KMS-11 (cell line): ENCODE measurements at regions not wholly inside any gene's neighbourhood (a gene's known extent, or its start where the extent isn't known, plus 50 kb on each side); places are given as distances from the start of the nearest gene placed in this dataset.

Source experiments
- H2AFZ ChIP-seq: fragments of 200-600 bp; sonication (generic); 2 replicates; pipeline ENCODE4 v1.6.1; 2016; ENCODE audit warnings: antibody characterized with exemption, mixed run types, low read depth
- H3K27ac ChIP-seq: fragments of 200-600 bp; sonication (generic); 2 replicates; pipeline ENCODE4 v1.6.1; 2016; ENCODE audit warnings: mild to moderate bottlenecking, mixed run types
- H3K27me3 ChIP-seq: fragments of 200-600 bp; sonication (generic); 2 replicates; pipeline ENCODE4 v1.6.1; 2017; ENCODE audit warnings: mild to moderate bottlenecking, low read depth, mixed run types, moderate library complexity; ENCODE audit not compliant: insufficient read depth
- H3K36me3 ChIP-seq: fragments of 200-600 bp; sonication (generic); 2 replicates; pipeline ENCODE4 v1.6.1; 2017; ENCODE audit warnings: mild to moderate bottlenecking, mixed run types; ENCODE audit not compliant: insufficient read depth
- H3K4me1 ChIP-seq: fragments of 200-600 bp; sonication (generic); 2 replicates; pipeline ENCODE4 v1.6.1; 2016; ENCODE audit warnings: mild to moderate bottlenecking, low read depth, mixed run types; ENCODE audit not compliant: poor library complexity, severe bottlenecking
- H3K4me2 ChIP-seq: fragments of 200-600 bp; sonication (generic); 2 replicates; pipeline ENCODE4 v1.7.0; 2016; ENCODE audit warnings: mild to moderate bottlenecking, mixed run types
- H3K4me3 ChIP-seq: fragments of 200-600 bp; sonication (generic); IDR thresholded peaks from 2 replicates; pipeline ENCODE4 v1.6.1; 2017; ENCODE audit warnings: low read depth, low read length, mixed read lengths; ENCODE audit not compliant: insufficient read depth
- H3K79me2 ChIP-seq: fragments of 200-600 bp; sonication (generic); 2 replicates; pipeline ENCODE4 v1.6.1; 2016; ENCODE audit warnings: low read depth, mixed run types; ENCODE audit not compliant: insufficient read depth
- H3K9ac ChIP-seq: fragments of 200-600 bp; sonication (generic); 2 replicates; pipeline ENCODE4 v1.6.1; 2016; ENCODE audit warnings: mild to moderate bottlenecking, mixed run types
- H4K20me1 ChIP-seq: fragments of 200-600 bp; sonication (generic); 2 replicates; pipeline ENCODE4 v1.6.1; 2016; ENCODE audit warnings: mild to moderate bottlenecking, mixed run types; ENCODE audit not compliant: insufficient read depth
- CTCF ChIP-seq: fragments of 200-600 bp; sonication (generic); conservative IDR thresholded peaks from 2 replicates; pipeline ENCODE4 v1.6.1; 2017; ENCODE audit warnings: low read depth, mild to moderate bottlenecking, antibody characterized with exemption, low read length, moderate library complexity, mixed read lengths

DNA sequence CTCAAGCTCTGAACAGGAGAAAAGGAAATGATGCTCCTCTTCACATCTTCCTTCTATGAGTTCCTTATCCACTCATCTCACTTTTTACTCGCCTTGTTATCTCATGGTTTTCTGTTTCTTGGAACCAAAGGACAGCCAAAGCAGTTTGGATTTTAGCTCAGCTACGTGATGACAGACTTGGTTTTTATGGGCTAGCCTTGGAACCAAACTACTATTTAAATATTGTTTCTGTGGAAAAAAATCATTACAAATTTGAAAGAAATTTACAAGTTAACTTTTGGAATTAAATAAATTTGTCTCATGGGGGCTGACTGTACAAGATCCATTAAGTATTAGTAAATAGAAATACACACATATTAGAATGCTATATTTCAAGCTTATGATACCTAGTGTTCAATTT, 727.8 kb upstream of the FANCL start:
- H3K27ac ChIP-seq = no peak overlapping the region
- H3K9ac ChIP-seq = no peak overlapping the region
- no peaks in the 10 kb centered on the region for H3K4me1 ChIP-seq
- H4K20me1 ChIP-seq = no peaks in the 10 kb centered on the region
- no peak overlapping the region for H3K4me2 ChIP-seq
- H3K4me3 ChIP-seq = no peak overlapping the region
- H2AFZ ChIP-seq = no peak overlapping the region
- no peaks in the 10 kb centered on the region for H3K27me3 ChIP-seq
- H3K79me2 ChIP-seq = no peaks in the 10 kb centered on the region
- H3K36me3 ChIP-seq = no peaks in the 10 kb centered on the region
- TF ChIP-seq CTCF = no peak

GRCh38 chr2:58967736-58968135, 726.6 kb upstream of the FANCL start:
- no peak overlapping the region for H2AFZ ChIP-seq
- no peak for TF ChIP-seq CTCF
- no peak overlapping the region for H3K27ac ChIP-seq

GRCh38 chr2:58965602-58966001, 724.5 kb upstream of the FANCL start:
- H3K4me2 ChIP-seq = no peak overlapping the region
- H3K4me1 ChIP-seq = no peaks in the 10 kb centered on the region
- H3K79me2 ChIP-seq = no peaks in the 10 kb centered on the region
- no peak overlapping the region for H3K27ac ChIP-seq
- no peaks in the 10 kb centered on the region for H3K36me3 ChIP-seq
- no peaks in the 10 kb centered on the region for H3K27me3 ChIP-seq
- H3K4me3 ChIP-seq = no peak overlapping the region
- no peaks in the 10 kb centered on the region for H4K20me1 ChIP-seq
- no peak overlapping the region for H2AFZ ChIP-seq
- no peak overlapping the region for H3K9ac ChIP-seq
- TF ChIP-seq CTCF = no peak

More at GRCh38 chr2:58967736-58968135, 726.6 kb upstream of the FANCL start:
- H3K79me2 ChIP-seq = no peaks in the 10 kb centered on the region
- no peaks in the 10 kb centered on the region for H3K27me3 ChIP-seq
- no peak overlapping the region for H3K4me3 ChIP-seq
- no peaks in the 10 kb centered on the region for H3K36me3 ChIP-seq
- no peaks in the 10 kb centered on the region for H3K4me1 ChIP-seq
- H3K4me2 ChIP-seq = no peak overlapping the region
- no peaks in the 10 kb centered on the region for H4K20me1 ChIP-seq
- no peak overlapping the region for H3K9ac ChIP-seq

- Histone ChIP-seq H3K4me2 (no peak overlapping the region), H3K4me3 (no peak overlapping the region), H3K27ac (no peak overlapping the region), H3K9ac (no peak overlapping the region), H3K27me3 (no peaks in the 10 kb centered on the region), H4K20me1 (no peaks in the 10 kb centered on the region), H3K4me1 (no peaks in the 10 kb centered on the region), H3K36me3 (no peaks in the 10 kb centered on the region), H3K79me2 (no peaks in the 10 kb centered on the region), H2AFZ (no peak overlapping the region)
- no peak for TF ChIP-seq CTCF
These were observed 718.9 kb upstream of the FANCL start for GRCh38 chr2:58959996-58960395.
